GM21723 (cell line): ENCODE measurements at regions not wholly inside any gene's neighbourhood (a gene's known extent, or its start where the extent isn't known, plus 50 kb on each side); places are given as distances from the start of the nearest gene placed in this dataset.
"Not testable (repeated sequence)": the region's sequence is repeated elsewhere in the genome, so short reads cannot be mapped to it uniquely, and the experiment has no call there.

Source experiments
- ATAC-seq: cut with Tn5 transposase; IDR thresholded peaks from one replicate; pipeline ENCODE4 v1.9.1; 2021; ENCODE audit warnings: mild to moderate bottlenecking, moderate library complexity; ENCODE audit not compliant: unreplicated experiment

GRCh38 chr4:19119904-19120560, 1098.5 kb upstream of the LCORL start:
- no peak for ATAC-seq

- no peak for ATAC-seq
These were observed 1095.5 kb upstream of the LCORL start for GRCh38 chr4:19117022-19117421.

GRCh38 chr4:19104176-19104575, 1082.6 kb upstream of the LCORL start:
- ATAC-seq = no peak

- ATAC-seq = no peak
These were observed 1074.0 kb upstream of the LCORL start for GRCh38 chr4:19095491-19096046.

- no peak for ATAC-seq
These were observed 1072.4 kb upstream of the LCORL start for GRCh38 chr4:19093951-19094350.

- no peak for ATAC-seq
These were observed 1071.2 kb upstream of the LCORL start for GRCh38 chr4:19092797-19093196.

GRCh38 chr4:19074036-19074435, 1052.5 kb upstream of the LCORL start:
- no peak for ATAC-seq

- no peak for ATAC-seq
These were observed 1042.1 kb upstream of the LCORL start for GRCh38 chr4:19063662-19064061.

GRCh38 chr4:19054916-19055315, 1033.4 kb upstream of the LCORL start:
- no peak for ATAC-seq

- ATAC-seq = no peak
These were observed 1030.3 kb upstream of the LCORL start for GRCh38 chr4:19051831-19052230.

- no peak for ATAC-seq
These were observed 1025.8 kb upstream of the LCORL start for GRCh38 chr4:19047279-19047880.

GRCh38 chr4:19039816-19040215, 1018.3 kb upstream of the LCORL start:
- ATAC-seq = no peak

GRCh38 chr4:19038231-19038630, 1016.7 kb upstream of the LCORL start:
- no peak for ATAC-seq

- ATAC-seq = no peak
These were observed 1012.5 kb upstream of the LCORL start for GRCh38 chr4:19033816-19034733.

GRCh38 chr4:19030536-19030935, 1009.0 kb upstream of the LCORL start:
- no peak for ATAC-seq

GRCh38 chr4:19030048-19030447, 1008.5 kb upstream of the LCORL start:
- no peak for ATAC-seq

- no peak for ATAC-seq
These were observed 1004.7 kb upstream of the LCORL start for GRCh38 chr4:19026281-19026680.

GRCh38 chr4:19025031-19025430, 1003.5 kb upstream of the LCORL start:
- ATAC-seq = no peak

- ATAC-seq = no peak
These were observed 1002.5 kb upstream of the LCORL start for GRCh38 chr4:19024047-19024446.

GRCh38 chr4:19021617-19022016, 1000.1 kb upstream of the LCORL start:
- ATAC-seq = no peak

GRCh38 chr4:19016550-19016949, 995.0 kb upstream of the LCORL start:
- ATAC-seq = not testable (repeated sequence)
